Stimulated activated CD4-positive, alpha-beta T cell treated with anti-CD3 and anti-CD28 coated beads, Interleukin-12 subunit alpha, Interleukin-12 subunit beta, amount 100 ng/mL, for 4 hours (primary cell): ENCODE measurements at regions not wholly inside any gene's neighbourhood (a gene's known extent, or its start where the extent isn't known, plus 50 kb on each side); places are given as distances from the start of the nearest gene placed in this dataset.

Experiments
- DNase-seq: peaks from one replicate; pipeline ENCODE4 v3.0.0-alpha.2; 2020

DNA sequence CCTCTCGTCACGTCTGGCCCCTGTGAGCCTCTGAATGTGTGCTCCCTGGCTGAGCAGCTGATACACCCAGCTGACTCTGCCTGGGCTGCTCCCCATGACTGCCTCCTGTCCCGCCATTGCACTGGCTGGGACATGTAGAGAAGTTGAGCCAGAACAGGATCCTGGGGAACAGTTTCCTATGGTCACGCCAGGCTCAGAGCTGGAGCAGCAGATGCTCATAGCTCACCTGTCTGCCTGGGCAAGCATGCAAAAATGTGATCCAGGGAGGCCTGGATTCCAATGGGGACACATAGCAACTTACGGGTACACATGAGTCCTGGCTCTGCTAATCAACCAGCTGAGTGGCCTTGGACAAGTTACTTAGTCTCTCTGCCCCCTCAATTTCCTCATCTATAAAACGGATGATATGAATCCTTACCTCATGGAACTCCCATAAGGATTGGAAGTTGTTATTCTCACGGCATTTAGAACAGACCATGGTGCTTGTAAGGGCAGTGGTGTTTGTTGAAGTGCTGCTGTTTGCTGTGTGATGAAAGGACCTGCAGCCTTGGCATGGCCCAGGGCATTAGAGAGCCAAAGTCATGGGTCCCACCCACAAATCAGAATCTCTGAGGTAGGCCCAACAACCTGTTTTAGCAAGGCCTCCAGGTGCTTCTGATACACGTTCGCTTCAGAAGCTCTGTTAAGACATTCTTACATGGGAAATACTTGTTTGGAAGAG, 150.3 kb upstream of the VANGL1 start:
- no peak for DNase-seq

DNA sequence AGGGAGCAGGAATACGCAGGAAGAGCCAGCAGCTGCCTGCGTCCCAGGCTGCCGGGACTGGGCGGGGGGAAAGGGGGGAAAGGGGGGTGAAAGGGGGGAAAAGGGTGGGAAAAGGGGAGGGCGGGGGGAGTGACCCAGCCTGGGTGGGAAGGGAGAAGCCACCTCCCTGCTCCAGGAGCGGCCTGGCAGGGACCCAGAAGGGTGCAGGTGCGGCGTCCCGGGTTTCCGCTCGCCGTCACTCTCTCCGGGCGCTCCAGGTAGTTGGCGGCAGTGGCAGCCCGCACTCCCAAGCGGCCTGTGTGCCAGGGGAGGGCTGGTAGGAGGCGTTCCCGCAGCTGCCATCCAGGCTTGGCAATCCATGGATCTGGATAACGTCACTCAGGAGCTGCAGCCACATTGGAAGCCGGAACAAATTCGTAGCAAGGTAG, 141.0 kb upstream of the NGF start:
- DNase-seq = no peak

DNA sequence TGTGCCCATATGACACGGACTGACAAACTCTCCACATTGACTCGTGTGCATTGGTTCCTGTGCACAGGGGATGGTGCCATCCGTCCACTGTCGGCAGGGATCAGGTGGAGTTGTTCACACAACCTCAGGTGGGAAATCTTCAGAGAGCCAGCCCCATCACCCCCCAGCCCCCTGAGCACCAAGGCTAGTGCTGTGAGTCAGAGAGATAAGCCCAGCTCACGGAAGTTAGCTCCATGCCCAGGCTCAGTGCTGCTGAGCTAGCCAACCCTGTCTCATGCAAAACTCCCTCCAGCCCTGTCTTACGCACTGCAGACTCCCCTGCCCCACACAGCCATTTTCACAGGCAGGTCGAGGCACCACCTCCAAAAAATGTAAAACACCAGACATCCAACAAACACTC, 139.0 kb upstream of the NGF start:
- DNase-seq = no peak

GRCh38 chr1:115476616-115477015, 138.6 kb upstream of the NGF start:
- no peak for DNase-seq

DNA sequence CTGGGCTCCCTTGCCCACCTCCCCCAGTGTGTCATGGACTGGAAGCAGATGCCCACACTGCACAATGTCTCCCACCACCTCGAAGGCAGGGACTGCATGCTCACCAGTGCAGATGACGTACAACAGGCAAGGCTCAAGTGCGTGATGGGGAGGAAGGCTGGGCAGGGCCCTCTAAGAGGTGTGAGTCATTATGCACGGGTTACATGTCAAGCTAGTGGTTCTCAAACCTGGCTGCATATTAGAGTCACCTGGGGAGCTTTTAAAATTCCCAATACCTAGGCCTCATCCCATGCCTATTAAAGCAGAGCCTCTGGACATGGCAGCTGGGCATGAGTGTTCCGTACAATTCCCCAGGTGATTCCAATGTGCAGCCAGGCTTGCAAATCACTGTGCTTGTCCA, 137.9 kb upstream of the NGF start:
- DNase-seq = no peak

DNA sequence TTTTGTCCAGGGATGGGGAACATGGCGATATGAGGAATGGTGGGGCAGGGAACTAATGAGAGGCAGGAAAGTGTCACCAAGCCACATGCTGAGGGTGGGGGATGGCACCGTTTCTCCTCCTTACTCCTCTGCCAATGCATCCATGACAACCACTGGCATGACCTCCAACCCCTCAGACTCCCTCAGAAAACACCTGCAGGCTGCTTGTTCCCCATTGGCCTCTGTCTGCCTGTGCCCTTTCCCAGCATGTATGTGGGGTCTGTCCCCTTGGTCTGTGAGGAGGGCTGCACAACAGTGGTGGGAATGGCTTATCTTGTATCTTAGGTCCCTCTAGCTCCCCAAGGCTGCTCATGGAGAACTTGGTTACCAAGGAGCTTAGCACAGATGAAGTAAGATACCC, 137.2 kb upstream of the NGF start:
- DNase-seq = no peak

DNA sequence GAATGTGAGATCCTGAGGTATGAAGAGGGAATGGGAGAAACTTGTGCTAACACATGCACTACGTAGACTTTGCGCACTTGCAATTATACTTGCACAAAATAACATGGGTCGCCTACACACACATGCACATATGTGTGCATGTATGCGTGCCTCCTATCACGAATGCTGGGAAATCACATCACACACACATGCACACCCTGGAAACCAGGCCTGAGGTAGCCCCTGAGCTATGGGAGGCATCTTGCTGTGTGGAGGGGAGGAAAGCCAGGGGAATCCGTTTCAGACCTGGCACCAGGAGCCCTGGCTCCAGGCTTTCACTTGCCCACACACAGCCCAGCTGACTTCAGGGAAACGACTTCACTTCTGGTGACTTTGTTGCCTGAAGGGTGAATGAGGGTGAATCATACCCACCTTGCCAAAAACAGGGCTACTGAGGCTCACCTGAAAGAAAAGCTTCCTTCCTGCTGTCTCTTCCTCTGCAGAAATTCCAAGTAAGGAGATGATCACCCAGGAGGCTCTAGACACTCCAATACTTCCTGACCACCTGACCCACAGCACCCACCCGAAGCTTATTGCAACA, 136.0 kb upstream of the NGF start:
- DNase-seq = no peak

DNA sequence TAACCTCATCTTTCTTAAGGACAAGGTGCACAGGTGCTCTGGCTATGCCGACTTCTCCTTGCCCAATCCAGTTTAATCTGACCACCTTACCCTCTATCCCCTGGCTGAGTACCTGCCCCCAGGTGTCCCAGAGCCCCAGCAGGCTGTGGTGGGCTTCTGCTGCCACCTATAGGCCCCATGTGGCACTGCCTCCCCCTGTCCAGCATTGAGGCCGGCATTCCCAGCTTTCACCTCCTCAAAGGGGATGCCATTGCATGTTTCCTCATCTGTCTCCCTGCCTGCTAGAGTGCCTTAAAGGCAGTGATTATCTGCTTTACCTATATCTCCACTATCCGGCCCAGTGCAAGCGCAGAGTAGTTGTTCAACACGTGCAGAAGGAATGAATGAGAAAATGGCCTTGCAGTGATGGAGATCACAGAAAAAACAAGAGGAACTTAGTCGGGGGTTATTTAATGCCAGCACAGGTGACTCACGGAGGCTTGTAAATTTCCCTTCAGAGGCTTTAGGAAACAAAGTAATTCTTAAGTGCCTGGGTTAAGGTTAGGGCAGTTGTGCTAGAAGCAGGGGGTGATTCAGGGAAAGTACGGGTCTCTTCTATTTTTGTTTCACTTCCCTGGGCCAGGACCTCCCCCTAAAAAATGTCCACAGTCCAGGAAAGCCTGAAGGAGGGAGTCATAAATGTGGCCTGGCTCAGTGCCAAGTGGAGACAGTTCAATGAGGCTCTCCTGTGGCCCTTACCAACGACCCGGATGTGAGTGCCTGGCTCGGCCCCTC, 131.8 kb upstream of the NGF start:
- peak; percentile 15 for DNase-seq

DNA sequence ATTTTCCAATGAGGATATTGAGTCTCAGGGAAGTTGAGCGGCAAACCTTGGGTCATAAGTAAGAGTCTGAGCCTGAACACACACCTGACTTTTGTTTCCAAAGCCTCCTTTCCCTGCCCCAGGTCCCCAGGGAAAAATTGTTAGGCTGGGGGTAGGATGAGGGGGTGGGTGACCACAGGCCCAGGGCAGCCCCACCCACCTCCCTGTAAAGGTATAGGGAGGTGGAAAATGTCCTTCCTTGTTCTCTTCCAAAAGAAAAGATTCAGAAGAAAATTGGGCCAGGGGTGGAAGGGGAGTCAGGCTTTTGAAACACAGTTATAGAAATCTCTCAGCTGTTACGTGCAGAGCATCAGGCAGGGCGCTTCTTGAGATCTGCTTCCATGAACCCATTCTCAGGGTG, 129.7 kb upstream of the NGF start:
- no peak for DNase-seq

GRCh38 chr1:115467196-115467595, 129.1 kb upstream of the NGF start:
- DNase-seq = no peak

DNA sequence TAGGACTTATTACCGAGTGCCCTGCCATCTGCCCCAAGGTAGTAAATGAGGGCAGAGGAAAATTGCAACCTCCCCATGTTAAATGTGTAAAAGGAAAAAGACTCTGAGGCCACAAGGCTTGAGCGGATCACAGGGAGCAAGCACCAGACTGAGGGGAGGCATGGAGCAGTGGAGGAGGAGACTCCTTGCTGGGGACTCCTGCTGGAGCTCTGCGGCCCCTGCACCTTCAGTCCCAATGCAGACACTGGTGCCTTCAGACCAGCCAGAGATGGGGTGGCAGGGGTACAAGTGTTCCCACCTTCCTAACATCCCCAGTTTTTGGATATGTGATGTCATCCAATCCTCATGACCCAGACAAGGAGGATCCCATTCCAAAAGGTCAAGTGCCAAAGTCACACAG, 128.4 kb upstream of the NGF start:
- no peak for DNase-seq

- no peak for DNase-seq
These were observed 127.8 kb upstream of the NGF start for GRCh38 chr1:115465802-115466363.

DNA sequence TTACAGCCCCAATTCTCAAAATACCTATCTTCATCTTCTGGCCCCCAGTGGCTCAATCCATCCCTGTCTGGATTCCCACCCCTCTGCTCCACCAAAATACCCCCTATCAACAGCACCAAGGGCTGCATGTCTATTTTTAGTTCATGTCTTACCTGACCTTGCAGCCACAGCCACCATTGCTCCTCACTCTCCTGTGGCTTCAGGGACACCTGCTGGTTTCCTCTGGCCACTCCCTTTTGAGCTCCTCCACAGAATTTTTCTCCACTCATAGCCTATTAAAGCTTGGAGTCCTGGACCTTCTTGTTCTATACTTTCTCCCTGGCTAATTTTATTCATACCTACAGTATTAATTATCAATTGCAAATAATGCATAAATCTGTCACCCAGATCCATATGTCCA, 125.3 kb upstream of the NGF start:
- DNase-seq = no peak

- no peak for DNase-seq
These were observed 124.6 kb upstream of the NGF start for GRCh38 chr1:115462566-115463076.

DNA sequence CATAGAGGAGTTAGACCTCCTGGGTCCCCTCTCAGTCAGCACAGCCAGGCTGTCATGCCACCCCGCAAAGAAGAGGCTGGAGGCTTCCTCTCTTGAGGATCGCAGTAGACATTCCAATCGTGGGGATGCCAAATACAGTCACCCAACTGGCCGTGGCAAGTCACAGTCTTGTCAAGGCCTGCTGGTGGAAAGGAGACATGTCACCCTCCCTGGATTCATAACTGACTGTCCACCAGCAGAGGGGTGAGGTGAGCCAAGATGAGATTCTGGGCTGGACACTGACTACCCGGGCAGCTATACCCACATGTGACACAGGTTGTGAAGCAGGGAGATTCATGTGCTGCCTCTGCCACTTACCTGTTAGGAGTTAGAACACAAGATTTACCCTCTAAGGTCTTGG, 123.5 kb upstream of the NGF start:
- no peak for DNase-seq

DNA sequence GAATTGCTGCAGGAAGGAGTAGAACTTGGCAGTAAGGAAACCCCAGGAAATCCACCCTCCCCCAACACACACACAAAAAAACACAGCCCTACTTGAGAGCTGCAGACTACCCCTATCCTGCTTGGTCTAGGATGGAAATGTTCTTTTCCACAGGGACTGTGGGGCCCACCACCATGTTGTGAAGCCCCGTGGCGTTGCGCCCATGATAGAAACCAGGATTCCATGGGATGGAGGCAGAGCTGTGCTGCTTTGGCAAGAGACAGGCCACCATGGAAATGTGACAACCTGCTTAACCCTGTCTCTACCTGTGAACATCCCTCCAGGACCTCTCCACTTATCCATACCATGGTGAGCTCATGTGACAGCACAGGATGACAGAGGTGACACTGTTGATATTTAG, 121.1 kb upstream of the NGF start:
- no peak for DNase-seq

DNA sequence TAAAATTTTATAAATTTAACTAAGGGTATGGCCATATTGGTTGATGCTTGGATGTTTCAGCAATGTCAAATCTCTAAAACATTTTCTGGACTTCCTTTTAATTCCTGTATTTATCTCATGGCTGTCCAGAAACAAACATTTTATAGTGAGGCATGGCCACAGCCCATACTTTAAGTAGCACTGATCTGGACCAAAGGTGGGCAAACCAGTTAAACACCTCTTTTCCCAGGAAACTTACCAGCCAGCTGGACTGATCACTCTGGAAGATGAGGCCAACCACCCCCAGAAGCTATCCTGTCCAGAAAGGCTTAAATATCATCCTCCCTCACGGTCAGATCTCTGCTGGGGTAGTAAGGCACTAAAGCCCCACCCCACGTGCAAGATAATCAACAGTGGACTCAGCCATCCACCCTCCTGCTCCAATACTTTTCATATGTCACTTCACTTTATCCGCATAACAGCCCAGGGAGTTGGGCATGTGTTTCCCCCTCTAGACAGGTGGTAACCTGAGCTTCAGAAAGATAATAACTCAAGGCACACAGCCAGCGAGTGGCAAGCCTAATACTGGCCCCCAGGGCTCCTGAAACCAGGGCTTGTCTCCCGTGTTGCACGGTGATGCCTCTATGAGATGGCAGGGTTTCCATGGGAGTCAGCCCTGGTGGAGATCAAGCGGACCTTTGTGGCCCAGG, 120.5 kb upstream of the NGF start:
- no peak for DNase-seq

DNA sequence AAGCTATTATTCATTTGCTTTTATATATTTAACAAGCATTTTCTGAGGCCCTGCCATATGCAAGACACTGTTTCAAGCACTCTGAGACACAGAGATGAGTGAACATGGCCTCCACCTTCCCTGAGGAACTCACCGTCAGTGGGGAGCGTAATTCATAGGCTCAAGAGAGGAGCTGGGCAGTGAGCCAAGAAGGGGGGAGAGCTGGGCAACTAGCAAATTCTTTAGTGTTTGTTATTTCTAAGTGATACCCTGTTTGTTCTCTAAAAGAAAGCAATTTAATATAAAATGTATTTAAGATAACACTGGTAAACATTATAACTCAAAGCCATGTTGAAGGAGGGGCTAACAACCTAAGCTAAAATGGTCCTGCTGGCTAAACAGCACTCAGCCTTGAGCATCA, 119.2 kb upstream of the NGF start:
- DNase-seq = no peak

GRCh38 chr1:115456441-115456961, 118.5 kb upstream of the NGF start:
- no peak for DNase-seq

DNA sequence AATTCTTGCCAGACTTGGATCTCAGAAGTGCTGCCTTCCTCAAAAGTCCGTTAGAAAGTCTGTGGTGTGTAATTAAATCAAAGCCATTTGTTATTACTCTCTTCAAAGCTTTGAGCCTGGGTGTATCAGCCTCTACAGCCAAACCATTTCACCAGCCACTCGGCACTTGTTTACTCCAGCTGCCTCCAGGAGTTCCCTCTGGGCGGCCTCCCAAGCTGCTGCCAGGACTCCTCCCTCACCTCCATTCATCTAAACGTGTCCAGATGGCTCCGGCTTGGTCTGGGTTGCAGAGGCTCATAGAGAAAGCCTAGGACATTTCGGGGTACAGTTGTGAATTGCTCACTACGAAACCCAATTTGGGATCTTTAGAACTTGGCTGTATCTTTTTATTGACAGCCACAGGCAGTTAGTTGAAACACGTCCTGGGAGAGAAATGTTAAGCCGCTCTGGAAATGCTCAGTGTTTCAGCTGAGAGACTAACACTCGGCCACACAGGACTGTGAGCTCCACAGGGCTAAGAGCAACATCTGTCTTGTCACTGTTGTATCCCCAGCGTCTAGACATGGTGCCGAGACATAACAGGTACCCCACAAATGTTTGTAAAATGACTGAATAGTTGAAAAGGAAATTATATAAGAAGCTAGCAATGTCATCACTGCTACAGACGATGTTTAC, 116.9 kb upstream of the NGF start:
- no peak for DNase-seq

- DNase-seq = no peak
These were observed 115.6 kb upstream of the NGF start for GRCh38 chr1:115453666-115454065.

DNA sequence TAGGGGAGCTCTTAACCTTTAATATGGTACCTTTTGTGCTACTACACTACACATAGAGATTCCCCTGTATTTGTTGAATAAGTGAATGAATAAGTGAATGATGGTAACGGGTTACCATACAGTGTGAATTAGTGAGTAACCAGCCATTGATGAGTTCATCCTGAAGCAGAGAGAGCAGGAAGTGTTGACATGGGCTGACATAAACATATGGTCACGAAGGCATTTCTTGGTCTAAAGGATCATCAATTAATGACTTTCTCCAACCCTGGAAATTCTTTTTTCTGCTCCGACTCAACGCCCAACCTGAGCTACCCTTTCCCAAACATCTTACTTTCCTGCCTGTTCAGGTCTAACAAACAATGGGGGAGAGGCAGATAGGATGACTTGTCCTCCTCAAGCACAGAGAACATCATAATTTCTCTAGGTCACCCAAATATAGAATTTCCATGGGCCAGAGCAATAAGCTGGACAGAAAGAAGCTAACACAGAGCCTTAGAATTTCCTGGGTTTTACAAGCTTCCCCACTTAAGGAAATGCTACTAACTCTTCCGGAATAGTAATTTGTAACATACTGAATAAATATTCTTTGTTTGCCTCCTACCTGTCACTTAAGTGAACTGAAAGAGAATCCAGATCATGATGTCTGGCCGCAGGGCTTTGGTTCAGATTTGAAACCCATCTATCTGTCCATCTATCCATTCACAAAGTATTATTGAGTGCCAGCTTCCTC, 114.7 kb upstream of the NGF start:
- no peak for DNase-seq
